ENCODE measurements at regions not wholly inside any gene's neighbourhood (a gene's known extent, or its start where the extent isn't known, plus 50 kb on each side); places are given as distances from the start of the nearest gene placed in this dataset.
"Not testable (repeated sequence)": the region's sequence is repeated elsewhere in the genome, so short reads cannot be mapped to it uniquely, and the experiment has no call there.

DNA sequence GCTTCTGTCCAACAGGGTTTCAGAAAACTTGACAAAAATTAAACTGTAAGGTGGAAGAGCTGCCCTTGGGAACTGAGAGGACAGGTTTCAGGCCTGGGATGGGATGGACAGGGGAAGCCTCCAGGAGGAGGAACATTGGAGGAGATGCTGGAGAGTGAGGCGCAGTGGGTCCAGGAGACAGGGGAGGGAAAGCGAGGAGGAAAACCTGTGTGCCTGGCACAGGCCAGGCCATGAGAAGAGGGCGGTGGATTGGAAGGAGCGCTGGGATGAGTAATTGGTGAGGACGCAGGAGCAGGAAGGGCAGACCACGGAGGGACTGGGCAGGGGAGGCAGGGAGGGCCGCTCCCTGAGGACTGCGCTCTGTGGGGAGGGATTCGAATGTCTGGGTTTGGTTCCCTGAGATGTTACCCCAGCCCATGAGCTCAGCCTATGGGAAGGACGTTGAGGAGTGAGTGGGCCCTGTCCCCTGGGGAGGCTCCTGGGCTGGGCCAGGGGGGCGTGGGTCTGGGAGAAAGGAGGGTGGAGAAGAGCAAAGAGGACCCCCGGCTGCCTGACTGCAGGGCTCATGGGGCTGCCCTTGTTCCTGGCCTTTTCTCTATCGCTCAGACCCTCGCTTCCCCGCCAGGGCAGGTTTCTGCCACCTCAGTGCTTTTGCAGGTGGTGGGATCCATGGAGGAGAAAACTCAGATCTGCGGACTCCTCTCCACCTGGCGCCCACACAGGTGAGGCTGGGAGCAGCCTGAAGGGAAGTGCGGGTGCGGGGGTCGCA lies 249.1 kb upstream of the NPAP1 start:
- not testable (repeated sequence) for DNase-seq (ENCODE audit: low read depth in 2 of 2); H4K20me1 ChIP-seq (ENCODE audit: control insufficient read depth, extremely low read depth, insufficient read depth, low read length); H3K27me3 ChIP-seq (ENCODE audit: control insufficient read depth, insufficient read depth, low read length)

DNA sequence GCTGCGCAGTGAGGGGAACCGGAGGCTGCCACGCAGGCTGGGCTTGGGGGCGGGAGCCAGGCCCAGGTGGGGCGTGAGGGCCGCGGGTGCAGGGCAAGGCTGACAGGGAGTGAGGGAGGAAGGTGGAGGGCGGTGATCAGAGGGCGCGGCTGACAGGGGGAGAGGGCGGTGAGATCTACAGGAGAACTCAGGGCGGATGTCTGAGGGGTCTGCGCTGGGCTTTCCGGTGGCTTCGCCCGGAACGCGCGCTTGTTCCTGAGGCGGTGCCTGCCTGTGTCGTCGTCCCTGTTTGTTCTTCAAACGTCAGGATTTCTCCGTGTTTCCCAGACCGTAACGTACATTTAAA lies 248.5 kb upstream of the NPAP1 start:
- not testable (repeated sequence) for H3K36me3 ChIP-seq (ENCODE audit: control insufficient read depth, insufficient read depth, low read length); H3K4me1 ChIP-seq (ENCODE audit: control insufficient read depth, extremely low read depth, insufficient read depth, low read length); H3K9me3 ChIP-seq (ENCODE audit: control insufficient read depth, insufficient read depth, low read depth, low read length); H3K79me2 ChIP-seq (ENCODE audit: control insufficient read depth, insufficient read depth, low read length); H3K9ac ChIP-seq (ENCODE audit: insufficient read depth, low read length); H4K20me1 ChIP-seq (ENCODE audit: control insufficient read depth, extremely low read depth, insufficient read depth, low read length); H2AFZ ChIP-seq (ENCODE audit: low read length); H3K4me2 ChIP-seq (ENCODE audit: extremely low read depth, insufficient read depth, low read length); H3K4me3 ChIP-seq (replicated peaks in 1 of 4; ENCODE audit: control extremely low read depth in 1 of 4, insufficient read depth in 1 of 4, low read depth in 3 of 4, low read length in 4 of 4); DNase-seq (ENCODE audit: low read depth in 2 of 2); H3K27ac ChIP-seq (ENCODE audit: insufficient read depth, low read length); H3K27me3 ChIP-seq (ENCODE audit: control insufficient read depth, insufficient read depth, low read length)

More for the DNA sequence above, 249.1 kb upstream of the NPAP1 start:
- not testable (repeated sequence) for H3K79me2 ChIP-seq (ENCODE audit: control insufficient read depth, insufficient read depth, low read length); H3K9ac ChIP-seq (ENCODE audit: insufficient read depth, low read length); H2AFZ ChIP-seq (ENCODE audit: low read length); H3K4me3 ChIP-seq (replicated peaks in 1 of 4; ENCODE audit: control extremely low read depth in 1 of 4, insufficient read depth in 1 of 4, low read depth in 3 of 4, low read length in 4 of 4); H3K4me2 ChIP-seq (ENCODE audit: extremely low read depth, insufficient read depth, low read length); H3K27ac ChIP-seq (ENCODE audit: insufficient read depth, low read length); H3K4me1 ChIP-seq (ENCODE audit: control insufficient read depth, extremely low read depth, insufficient read depth, low read length); H3K36me3 ChIP-seq (ENCODE audit: control insufficient read depth, insufficient read depth, low read length); H3K9me3 ChIP-seq (ENCODE audit: control insufficient read depth, insufficient read depth, low read depth, low read length)

DNA sequence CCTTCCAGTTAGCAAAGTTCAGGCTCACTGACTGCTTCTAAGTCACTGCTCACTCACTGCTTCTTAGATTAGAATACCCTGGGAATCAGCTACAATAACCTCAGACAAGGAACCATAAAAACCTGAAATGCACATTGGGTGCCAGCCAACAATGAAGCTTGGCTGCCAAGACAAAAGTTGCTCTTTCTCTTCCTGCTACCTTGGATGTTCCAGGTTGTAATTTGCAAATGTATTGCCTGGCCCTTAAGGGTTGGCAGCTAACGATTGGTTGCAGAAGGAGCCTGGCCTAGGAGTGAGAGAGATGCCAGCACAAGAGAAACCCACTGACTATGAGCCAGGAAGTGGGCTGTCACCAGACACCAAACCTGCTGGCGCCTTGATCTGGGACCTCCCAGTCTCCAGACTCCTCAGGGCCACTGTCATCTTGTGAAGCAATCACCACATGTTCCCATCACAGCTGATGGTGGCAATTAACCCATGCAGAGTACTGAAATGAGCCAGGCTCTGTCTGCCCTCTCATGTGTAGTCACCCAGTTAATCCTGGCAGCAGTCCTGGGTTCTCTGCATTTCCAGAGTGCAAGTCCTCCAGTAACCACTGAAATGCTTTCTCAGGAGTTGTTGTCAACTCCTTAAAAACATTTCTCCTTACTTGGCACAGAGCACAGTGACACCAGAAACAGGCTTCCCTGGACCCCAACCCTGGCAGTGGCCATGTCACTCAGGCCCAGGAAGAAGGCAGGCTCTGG lies 240.3 kb upstream of the NPAP1 start:
- H3K36me3 ChIP-seq (ENCODE audit: control insufficient read depth, insufficient read depth, low read length); H4K20me1 ChIP-seq (ENCODE audit: control insufficient read depth, extremely low read depth, insufficient read depth, low read length); H3K4me1 ChIP-seq (ENCODE audit: control insufficient read depth, extremely low read depth, insufficient read depth, low read length); H3K9ac ChIP-seq (ENCODE audit: insufficient read depth, low read length); H2AFZ ChIP-seq (ENCODE audit: low read length); DNase-seq (ENCODE audit: low read depth in 2 of 2); H3K9me3 ChIP-seq (ENCODE audit: control insufficient read depth, insufficient read depth, low read depth, low read length); H3K27me3 ChIP-seq (ENCODE audit: control insufficient read depth, insufficient read depth, low read length); H3K4me3 ChIP-seq (replicated peaks in 1 of 4; ENCODE audit: control extremely low read depth in 1 of 4, insufficient read depth in 1 of 4, low read depth in 3 of 4, low read length in 4 of 4); H3K27ac ChIP-seq (ENCODE audit: insufficient read depth, low read length); H3K4me2 ChIP-seq (ENCODE audit: extremely low read depth, insufficient read depth, low read length); H3K79me2 ChIP-seq (ENCODE audit: control insufficient read depth, insufficient read depth, low read length): not testable (repeated sequence)

DNA sequence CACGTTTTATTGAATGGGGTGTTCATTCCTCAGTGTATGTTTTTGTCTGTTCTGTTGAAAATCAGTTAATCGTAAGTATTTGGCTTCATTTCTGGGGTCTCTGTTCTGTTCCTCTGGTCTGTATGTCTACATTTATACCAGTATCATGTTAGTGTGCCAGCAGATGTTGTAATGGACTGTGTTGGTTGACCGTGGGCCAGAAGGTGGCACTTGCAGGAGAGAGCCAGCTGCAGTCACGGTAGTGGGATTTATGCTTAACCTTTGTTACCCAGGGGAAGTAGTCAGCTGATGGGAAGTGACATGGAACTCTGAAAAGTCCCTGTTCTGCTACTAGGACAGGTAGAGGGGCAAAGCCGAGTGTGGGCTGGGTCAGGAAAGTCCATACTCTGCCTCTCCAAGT lies 238.3 kb upstream of the NPAP1 start:
- not testable (repeated sequence) for H3K9ac ChIP-seq (ENCODE audit: insufficient read depth, low read length); H2AFZ ChIP-seq (ENCODE audit: low read length); H3K4me2 ChIP-seq (ENCODE audit: extremely low read depth, insufficient read depth, low read length); H3K79me2 ChIP-seq (ENCODE audit: control insufficient read depth, insufficient read depth, low read length); H3K27ac ChIP-seq (ENCODE audit: insufficient read depth, low read length); H3K4me3 ChIP-seq (replicated peaks in 1 of 4; ENCODE audit: control extremely low read depth in 1 of 4, insufficient read depth in 1 of 4, low read depth in 3 of 4, low read length in 4 of 4); DNase-seq (ENCODE audit: low read depth in 2 of 2); H3K4me1 ChIP-seq (ENCODE audit: control insufficient read depth, extremely low read depth, insufficient read depth, low read length); H4K20me1 ChIP-seq (ENCODE audit: control insufficient read depth, extremely low read depth, insufficient read depth, low read length); H3K27me3 ChIP-seq (ENCODE audit: control insufficient read depth, insufficient read depth, low read length); H3K36me3 ChIP-seq (ENCODE audit: control insufficient read depth, insufficient read depth, low read length); H3K9me3 ChIP-seq (ENCODE audit: control insufficient read depth, insufficient read depth, low read depth, low read length)

DNA sequence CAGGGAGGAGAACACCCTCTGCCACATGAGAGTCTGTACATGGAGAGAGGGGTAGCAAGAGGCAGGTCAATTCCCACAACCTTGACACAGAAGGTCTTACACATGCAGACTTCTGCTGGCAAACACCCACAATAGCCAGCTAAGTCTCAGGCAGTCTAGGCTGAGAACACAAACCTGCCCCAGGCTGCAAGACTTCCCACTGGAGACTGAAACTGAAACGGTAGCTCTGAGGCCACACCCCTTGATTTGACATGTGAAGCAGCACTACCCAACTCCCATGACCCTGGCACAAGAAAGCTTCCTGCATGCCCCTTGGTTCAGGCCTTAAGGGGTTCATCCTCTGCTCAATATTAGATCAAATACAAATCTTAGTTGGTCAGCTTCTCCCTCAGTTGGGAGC lies 237.8 kb upstream of the NPAP1 start:
- H3K4me2 ChIP-seq (ENCODE audit: extremely low read depth, insufficient read depth, low read length); DNase-seq (ENCODE audit: low read depth in 2 of 2); H4K20me1 ChIP-seq (ENCODE audit: control insufficient read depth, extremely low read depth, insufficient read depth, low read length); H2AFZ ChIP-seq (ENCODE audit: low read length); H3K9me3 ChIP-seq (ENCODE audit: control insufficient read depth, insufficient read depth, low read depth, low read length); H3K4me3 ChIP-seq (replicated peaks in 1 of 4; ENCODE audit: control extremely low read depth in 1 of 4, insufficient read depth in 1 of 4, low read depth in 3 of 4, low read length in 4 of 4); H3K79me2 ChIP-seq (ENCODE audit: control insufficient read depth, insufficient read depth, low read length); H3K27me3 ChIP-seq (ENCODE audit: control insufficient read depth, insufficient read depth, low read length); H3K4me1 ChIP-seq (ENCODE audit: control insufficient read depth, extremely low read depth, insufficient read depth, low read length); H3K27ac ChIP-seq (ENCODE audit: insufficient read depth, low read length); H3K36me3 ChIP-seq (ENCODE audit: control insufficient read depth, insufficient read depth, low read length); H3K9ac ChIP-seq (ENCODE audit: insufficient read depth, low read length): not testable (repeated sequence)

DNA sequence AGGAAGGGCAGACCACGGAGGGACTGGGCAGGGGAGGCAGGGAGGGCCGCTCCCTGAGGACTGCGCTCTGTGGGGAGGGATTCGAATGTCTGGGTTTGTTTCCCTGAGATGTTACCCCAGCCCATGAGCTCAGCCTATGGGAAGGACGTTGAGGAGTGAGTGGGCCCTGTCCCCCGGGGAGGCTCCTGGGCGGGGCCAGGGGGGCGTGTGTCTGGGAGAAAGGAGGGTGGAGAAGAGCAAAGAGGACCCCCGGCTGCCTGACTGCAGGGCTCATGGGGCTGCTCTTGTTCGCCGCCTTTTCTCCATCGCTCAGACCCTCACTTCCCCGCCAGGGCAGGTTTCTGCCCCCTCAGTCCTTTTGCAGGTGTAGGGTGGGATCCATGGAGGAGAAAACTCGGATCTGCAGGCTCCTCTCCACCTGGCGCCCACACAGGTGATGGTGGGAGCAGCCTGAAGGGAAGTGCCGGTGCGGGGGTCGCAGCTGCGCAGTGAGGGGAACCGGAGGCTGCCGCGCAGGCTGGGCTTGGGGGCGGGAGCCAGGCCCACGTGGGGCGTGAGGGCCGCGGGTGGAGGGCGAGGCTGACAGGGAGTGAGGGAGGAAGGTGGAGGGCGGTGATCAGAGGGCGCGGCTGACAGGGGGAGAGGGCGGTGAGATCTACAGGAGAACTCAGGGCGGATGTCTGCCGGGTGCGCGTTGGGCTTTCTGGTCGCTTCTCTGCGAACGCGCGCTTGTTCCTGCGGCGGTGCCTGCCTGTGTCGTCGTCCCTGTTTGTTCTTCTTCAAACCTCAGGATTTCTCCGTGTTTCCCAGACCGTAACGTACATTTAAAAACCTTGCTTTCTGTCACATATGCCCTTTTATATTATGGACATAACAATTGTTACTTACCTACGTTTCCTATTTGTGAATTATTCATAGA lies 198.2 kb upstream of the NPAP1 start:
- not testable (repeated sequence) for H3K4me2 ChIP-seq (ENCODE audit: extremely low read depth, insufficient read depth, low read length); H2AFZ ChIP-seq (ENCODE audit: low read length)

More for the DNA sequence above, 198.2 kb upstream of the NPAP1 start:
- H3K36me3 ChIP-seq (ENCODE audit: control insufficient read depth, insufficient read depth, low read length); H3K27ac ChIP-seq (ENCODE audit: insufficient read depth, low read length); H3K4me1 ChIP-seq (ENCODE audit: control insufficient read depth, extremely low read depth, insufficient read depth, low read length); H4K20me1 ChIP-seq (ENCODE audit: control insufficient read depth, extremely low read depth, insufficient read depth, low read length); H3K9me3 ChIP-seq (ENCODE audit: control insufficient read depth, insufficient read depth, low read depth, low read length); H3K9ac ChIP-seq (ENCODE audit: insufficient read depth, low read length); H3K27me3 ChIP-seq (ENCODE audit: control insufficient read depth, insufficient read depth, low read length); H3K4me3 ChIP-seq (replicated peaks in 1 of 4; ENCODE audit: control extremely low read depth in 1 of 4, insufficient read depth in 1 of 4, low read depth in 3 of 4, low read length in 4 of 4); H3K79me2 ChIP-seq (ENCODE audit: control insufficient read depth, insufficient read depth, low read length); DNase-seq (ENCODE audit: low read depth in 2 of 2): not testable (repeated sequence)

Data from fibroblast of lung (primary cell).